Tibial artery (tissue), 4 donors: ENCODE measurements at regions not wholly inside any gene's neighbourhood (a gene's known extent, or its start where the extent isn't known, plus 50 kb on each side); places are given as distances from the start of the nearest gene placed in this dataset.
A peak's percentile ranks its signal among the peaks of the same experiment; 100 is the strongest.

Experiments
- DNase-seq, 2 donors: peaks; one replicate each; pipeline ENCODE4 v3.0.0-alpha.2; 2019
- H3K27ac ChIP-seq, 2 donors: fragments of 200-600 bp; sonication (generic) in 1 of 2; 1 replicate in 1 of 2; 2 replicates in 1 of 2; pipeline ENCODE4 v1.5.1; 2018 to 2019; ENCODE audit warnings: mild to moderate bottlenecking in 1 of 2
- H3K27me3 ChIP-seq, 2 donors: fragments of 200-600 bp; sonication (generic) in 1 of 2; one replicate each; pipeline versions ENCODE4 v1.5.1 to v1.6.0; 2016 to 2019
- H3K36me3 ChIP-seq, 3 donors: fragments of 200-600 bp; sonication (generic) in 2 of 3; one replicate each; pipeline ENCODE4 v1.5.1; 2016 to 2019; ENCODE audit warnings: mild to moderate bottlenecking in 2 of 3
- H3K4me1 ChIP-seq, 4 donors: fragments of 200-600 bp; sonication (generic) in 2 of 4; 1 replicate in 3 of 4; 2 replicates in 1 of 4; pipeline ENCODE4 v1.5.1; 2016 to 2019
- H3K4me3 ChIP-seq, 2 donors: fragments of 200-600 bp; sonication (generic) in 1 of 2; 1 replicate in 1 of 2; 2 replicates in 1 of 2; pipeline ENCODE4 v1.5.1; 2018 to 2019; ENCODE audit warnings: mild to moderate bottlenecking in 2 of 2
- H3K9me3 ChIP-seq, 3 donors: fragments of 200-600 bp; sonication (generic) in 1 of 3; one replicate each; pipeline ENCODE4 v1.5.1; 2016 to 2019
- intact Hi-C: fragments of 100-400 bp; cut with DNase I; formaldehyde crosslinking; loops from one replicate; pipeline ENCODE4 v1.15.0; 2023; ENCODE audit warnings: low total_unique reads
- TF ChIP-seq, protein P1 (sequence below), 2 experiments: fragments of 200-600 bp in 1 of 2; fragments of 450-650 bp in 1 of 2; IDR thresholded peaks; one replicate each; pipeline ENCODE4 v1.5.1; 2017 to 2019; ENCODE audit warnings: antibody characterized with exemption in 2 of 2, mild to moderate bottlenecking in 1 of 2, moderate library complexity in 1 of 2

GRCh38 chr15:93809516-93809915 lies 421.8 kb upstream of the MCTP2 start:
- Histone ChIP-seq H3K4me1 (no peaks in the 10 kb centered on the region), H3K27ac (no peak overlapping the region), H3K27me3 (peaks cover 0 to 5% of the 10 kb centered on the region in 2 donors), H3K9me3 (no peaks in the 10 kb centered on the region), H3K36me3 (no peaks in the 10 kb centered on the region), H3K4me3 (no peak overlapping the region)
- no peak for DNase-seq
- TF ChIP-seq, protein P1, sequence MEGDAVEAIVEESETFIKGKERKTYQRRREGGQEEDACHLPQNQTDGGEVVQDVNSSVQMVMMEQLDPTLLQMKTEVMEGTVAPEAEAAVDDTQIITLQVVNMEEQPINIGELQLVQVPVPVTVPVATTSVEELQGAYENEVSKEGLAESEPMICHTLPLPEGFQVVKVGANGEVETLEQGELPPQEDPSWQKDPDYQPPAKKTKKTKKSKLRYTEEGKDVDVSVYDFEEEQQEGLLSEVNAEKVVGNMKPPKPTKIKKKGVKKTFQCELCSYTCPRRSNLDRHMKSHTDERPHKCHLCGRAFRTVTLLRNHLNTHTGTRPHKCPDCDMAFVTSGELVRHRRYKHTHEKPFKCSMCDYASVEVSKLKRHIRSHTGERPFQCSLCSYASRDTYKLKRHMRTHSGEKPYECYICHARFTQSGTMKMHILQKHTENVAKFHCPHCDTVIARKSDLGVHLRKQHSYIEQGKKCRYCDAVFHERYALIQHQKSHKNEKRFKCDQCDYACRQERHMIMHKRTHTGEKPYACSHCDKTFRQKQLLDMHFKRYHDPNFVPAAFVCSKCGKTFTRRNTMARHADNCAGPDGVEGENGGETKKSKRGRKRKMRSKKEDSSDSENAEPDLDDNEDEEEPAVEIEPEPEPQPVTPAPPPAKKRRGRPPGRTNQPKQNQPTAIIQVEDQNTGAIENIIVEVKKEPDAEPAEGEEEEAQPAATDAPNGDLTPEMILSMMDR (IDR thresholded peaks at IDR 0.05): no peak
- intact Hi-C loops: no loop called here

DNA sequence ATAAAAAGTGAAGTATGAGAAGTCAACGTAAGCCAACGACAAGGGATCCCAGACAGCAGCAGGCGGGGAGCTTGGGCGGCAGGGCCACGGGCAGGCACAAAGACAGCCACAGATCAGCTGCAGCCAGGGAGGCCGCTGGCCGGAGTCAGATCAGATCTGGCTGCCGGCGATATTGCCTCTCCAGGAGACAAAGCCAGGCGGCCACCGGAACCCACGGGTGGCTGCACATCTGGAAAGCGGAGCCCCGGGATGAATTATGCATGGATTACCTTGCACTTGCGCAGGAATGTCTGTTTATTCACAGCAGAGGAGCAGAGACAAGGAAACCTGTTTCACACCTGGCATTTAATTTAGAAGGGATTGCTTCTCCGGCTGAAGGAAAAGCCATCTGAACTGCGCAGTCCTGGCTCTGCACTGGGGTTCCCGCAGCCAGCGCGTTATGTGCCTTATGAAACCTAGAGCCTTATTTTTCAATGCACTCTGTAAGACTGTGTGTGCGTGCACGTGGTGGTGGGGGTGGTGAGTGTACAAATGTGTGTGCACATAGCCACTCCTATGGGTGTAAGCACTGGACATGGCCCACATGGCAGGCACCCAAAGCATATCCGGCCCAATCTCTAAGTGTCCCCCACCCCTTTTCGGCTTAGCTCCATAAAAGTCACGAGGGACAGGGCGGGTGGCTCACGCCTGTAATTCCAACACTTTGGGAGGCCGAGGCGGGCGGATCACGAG lies 427.8 kb upstream of the MCTP2 start:
- H3K36me3 ChIP-seq: no peaks in the 10 kb centered on the region
- DNase-seq: peak in 1 of 2 donors; percentile 71
- TF ChIP-seq, protein P1 (IDR thresholded peaks at IDR 0.05): no peak
- H3K27me3 ChIP-seq: no peaks in the 10 kb centered on the region
- H3K27ac ChIP-seq: no peak overlapping the region
- H3K4me1 ChIP-seq: peaks cover 0 to 9% (median 3%) of the 10 kb centered on the region in 4 donors
- H3K9me3 ChIP-seq: no peaks in the 10 kb centered on the region
- intact Hi-C loops: no loop called here
- no peak overlapping the region for H3K4me3 ChIP-seq

DNA sequence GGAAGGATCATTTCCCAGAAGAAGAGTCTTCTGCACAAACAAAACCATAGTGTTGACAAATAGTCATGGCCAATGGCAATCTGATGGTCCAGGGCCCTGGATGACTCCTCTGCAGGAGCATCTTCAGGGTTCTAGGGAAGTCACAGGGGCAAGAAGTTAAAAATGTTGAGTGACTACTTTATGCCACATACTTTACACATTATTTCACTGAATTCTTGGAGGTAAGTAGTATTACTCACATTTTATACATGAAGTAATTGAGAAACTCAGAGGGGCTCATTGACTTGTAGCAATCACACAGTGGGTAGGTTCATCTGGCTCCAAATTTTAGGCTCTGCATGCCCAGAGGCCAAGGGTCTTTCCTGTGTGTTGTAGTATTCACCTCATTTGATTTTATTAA lies 430.2 kb upstream of the MCTP2 start:
- no peak for DNase-seq
- H3K36me3 ChIP-seq: no peaks in the 10 kb centered on the region
- no peaks in the 10 kb centered on the region for H3K27me3 ChIP-seq
- H3K4me3 ChIP-seq: no peak overlapping the region
- intact Hi-C loops: no loop called here
- TF ChIP-seq, protein P1 (IDR thresholded peaks at IDR 0.05): no peak
- peaks cover 0 to 9% (median 3%) of the 10 kb centered on the region in 4 donors for H3K4me1 ChIP-seq
- H3K27ac ChIP-seq: no peak overlapping the region
- H3K9me3 ChIP-seq: no peaks in the 10 kb centered on the region

- H3K4me3 ChIP-seq: no peak overlapping the region
- H3K36me3 ChIP-seq: no peaks in the 10 kb centered on the region
- H3K4me1 ChIP-seq: peaks cover 0 to 9% (median 3%) of the 10 kb centered on the region in 4 donors
- H3K9me3 ChIP-seq: no peaks in the 10 kb centered on the region
- TF ChIP-seq, protein P1 (IDR thresholded peaks at IDR 0.05): no peak
- no peaks in the 10 kb centered on the region for H3K27me3 ChIP-seq
- H3K27ac ChIP-seq: no peak overlapping the region
- no peak for DNase-seq
- intact Hi-C loops: no loop called here
Observed at GRCh38 chr15:93800805-93801204, 430.6 kb upstream of the MCTP2 start.

DNA sequence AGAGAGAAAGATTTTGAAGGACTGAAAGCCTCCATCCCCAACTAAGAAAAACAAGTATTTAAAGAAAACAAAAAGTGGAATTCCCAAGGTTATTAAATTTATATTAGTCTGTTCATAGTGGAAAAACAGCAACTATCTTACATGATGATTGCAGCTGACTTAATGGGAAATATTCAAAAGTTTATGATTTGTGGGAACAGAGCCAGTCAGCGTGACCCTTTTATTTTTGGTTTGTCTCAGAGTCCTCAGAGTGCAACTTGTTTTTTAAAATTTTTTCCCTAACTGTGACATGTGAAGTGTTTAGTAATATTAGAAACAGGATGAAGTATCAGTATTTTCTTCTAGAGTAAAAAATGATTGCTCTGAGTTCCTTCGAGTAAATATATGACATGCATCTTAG lies 441.9 kb upstream of the MCTP2 start:
- Histone ChIP-seq H3K9me3 (no peaks in the 10 kb centered on the region), H3K4me1 (no peaks in the 10 kb centered on the region), H3K36me3 (no peaks in the 10 kb centered on the region), H3K27ac (no peak overlapping the region), H3K27me3 (no peaks in the 10 kb centered on the region), H3K4me3 (no peak overlapping the region)
- intact Hi-C loops: no loop called here
- no peak for DNase-seq
- TF ChIP-seq, protein P1 (IDR thresholded peaks at IDR 0.05): no peak
